ENCODE measurements at regions not wholly inside any gene's neighbourhood (a gene's known extent, or its start where the extent isn't known, plus 50 kb on each side); places are given as distances from the start of the nearest gene placed in this dataset.

DNA sequence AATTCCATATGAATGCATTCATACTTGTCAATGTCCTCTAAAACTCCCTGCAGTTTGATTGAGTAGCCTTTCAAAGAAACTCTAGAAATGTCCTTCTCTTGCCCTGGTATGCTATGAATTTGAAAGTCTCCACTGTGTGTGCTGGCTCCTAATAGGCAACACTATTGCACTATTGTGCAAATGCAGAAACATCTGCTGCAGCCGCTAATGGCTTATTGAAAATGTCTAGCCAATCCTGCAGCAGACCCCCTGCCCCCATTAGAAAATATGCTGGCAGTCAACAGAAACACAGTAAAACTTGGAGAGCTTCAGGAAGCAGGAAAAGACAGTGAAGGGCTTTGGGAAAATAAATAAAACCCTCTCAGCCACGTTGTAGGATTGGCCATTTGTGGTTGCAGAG is 87.3 kb upstream of the GRAMD2B start:
- no peak for TF ChIP-seq GATA2 (IDR thresholded peaks at IDR 0.05; ENCODE audit: low read depth, low read length)
- no peak for TF ChIP-seq GATA3 (IDR thresholded peaks at IDR 0.05; ENCODE audit: low read depth, low read length)

All from SH-SY5Y (cell line).